ENCODE measurements at regions not wholly inside any gene's neighbourhood (a gene's known extent, or its start where the extent isn't known, plus 50 kb on each side); places are given as distances from the start of the nearest gene placed in this dataset.

DNA sequence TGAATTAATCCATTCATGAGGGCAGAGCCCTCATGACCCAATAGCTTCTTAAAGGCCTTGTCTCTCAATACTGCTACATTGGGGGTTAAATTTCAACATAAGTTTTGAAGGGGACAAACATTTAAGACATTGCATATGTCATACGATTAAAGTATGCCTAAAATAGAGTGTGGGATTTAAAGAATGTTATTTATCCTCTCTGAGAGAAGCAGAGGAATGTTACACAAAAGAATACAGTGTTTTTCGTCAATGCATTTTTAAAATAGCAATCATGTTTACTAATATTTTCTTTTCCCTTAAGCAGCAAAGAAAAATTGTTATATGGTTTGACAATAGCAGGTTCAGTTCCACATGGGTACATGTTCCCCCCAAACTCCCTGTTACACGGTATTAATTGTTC lies 363.1 kb downstream of the NUP35 start:
- Histone ChIP-seq H2AFZ (ENCODE audit: low read length, unreplicated experiment) (no peak overlapping the region), H3K79me2 (ENCODE audit: control insufficient read depth, insufficient read depth, low read length, unreplicated experiment) (no peaks in the 10 kb centered on the region), H3K4me1 (ENCODE audit: control insufficient read depth, insufficient read depth, low read length, unreplicated experiment) (no peaks in the 10 kb centered on the region), H3K36me3 (ENCODE audit: insufficient read depth, low read length) (no peaks in the 10 kb centered on the region), H3K27me3 (ENCODE audit: insufficient read depth, low read length) (no peaks in the 10 kb centered on the region), H3K4me3 (ENCODE audit: low read depth, low read length) (no peak overlapping the region), H3K27ac (ENCODE audit: low read depth, low read length) (no peak overlapping the region)

- Histone ChIP-seq H3K27ac (ENCODE audit: low read depth, low read length) (no peak overlapping the region), H3K27me3 (ENCODE audit: insufficient read depth, low read length) (no peaks in the 10 kb centered on the region), H3K4me3 (ENCODE audit: low read depth, low read length) (no peak overlapping the region), H2AFZ (ENCODE audit: low read length, unreplicated experiment) (no peak overlapping the region), H3K4me1 (ENCODE audit: control insufficient read depth, insufficient read depth, low read length, unreplicated experiment) (no peaks in the 10 kb centered on the region), H3K79me2 (ENCODE audit: control insufficient read depth, insufficient read depth, low read length, unreplicated experiment) (no peaks in the 10 kb centered on the region), H3K36me3 (ENCODE audit: insufficient read depth, low read length) (no peaks in the 10 kb centered on the region)
Measured at GRCh38 chr2:183488421-183488820, 364.2 kb downstream of the NUP35 start.

GRCh38 chr2:183490489-183490888 lies 366.2 kb downstream of the NUP35 start:
- peaks cover 4% of the 10 kb centered on the region; the same call in 1 of the 2 replicates for H3K27me3 ChIP-seq (ENCODE audit: insufficient read depth, low read length)
- H3K4me3 ChIP-seq (ENCODE audit: low read depth, low read length), result no peak overlapping the region
- no peak overlapping the region for H2AFZ ChIP-seq (ENCODE audit: low read length, unreplicated experiment)
- no peaks in the 10 kb centered on the region for H3K4me1 ChIP-seq (ENCODE audit: control insufficient read depth, insufficient read depth, low read length, unreplicated experiment)
- H3K36me3 ChIP-seq (ENCODE audit: insufficient read depth, low read length), result no peaks in the 10 kb centered on the region
- H3K27ac ChIP-seq (ENCODE audit: low read depth, low read length), result no peak overlapping the region
- H3K79me2 ChIP-seq (ENCODE audit: control insufficient read depth, insufficient read depth, low read length, unreplicated experiment), result no peaks in the 10 kb centered on the region

GRCh38 chr2:183490914-183491313 lies 366.7 kb downstream of the NUP35 start:
- Histone ChIP-seq H3K27ac (ENCODE audit: low read depth, low read length) (no peak overlapping the region), H2AFZ (ENCODE audit: low read length, unreplicated experiment) (no peak overlapping the region)

DNA sequence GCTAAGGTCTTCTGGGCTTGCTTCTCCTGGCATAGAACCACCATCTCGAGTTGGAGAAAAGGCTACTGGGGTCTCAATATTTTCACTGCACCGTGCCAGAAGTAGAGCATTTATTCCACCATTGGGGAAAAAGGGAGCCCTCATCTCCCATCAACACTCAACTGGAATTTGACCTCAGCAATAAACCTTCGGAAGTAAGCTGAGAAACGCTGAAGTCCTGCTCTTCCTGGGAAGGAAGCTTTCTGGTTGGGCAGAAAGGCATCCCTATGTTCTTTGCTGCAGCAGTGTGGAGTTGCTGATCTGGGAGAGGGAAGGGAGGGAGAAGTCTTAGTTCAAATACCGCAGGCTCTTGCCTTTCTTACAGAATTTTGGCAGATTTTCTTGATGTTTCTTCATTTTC lies 368.8 kb downstream of the NUP35 start:
- H3K27ac ChIP-seq (ENCODE audit: low read depth, low read length), result no peak overlapping the region
- peaks cover 4% of the 10 kb centered on the region; the same call in 1 of the 2 replicates for H3K27me3 ChIP-seq (ENCODE audit: insufficient read depth, low read length)
- no peak overlapping the region for H2AFZ ChIP-seq (ENCODE audit: low read length, unreplicated experiment)
- no peaks in the 10 kb centered on the region for H3K79me2 ChIP-seq (ENCODE audit: control insufficient read depth, insufficient read depth, low read length, unreplicated experiment)
- no peaks in the 10 kb centered on the region for H3K36me3 ChIP-seq (ENCODE audit: insufficient read depth, low read length)
- no peak overlapping the region for H3K4me3 ChIP-seq (ENCODE audit: low read depth, low read length)
- H3K4me1 ChIP-seq (ENCODE audit: control insufficient read depth, insufficient read depth, low read length, unreplicated experiment), result no peaks in the 10 kb centered on the region

More at GRCh38 chr2:183490914-183491313, 366.7 kb downstream of the NUP35 start:
- H3K4me1 ChIP-seq (ENCODE audit: control insufficient read depth, insufficient read depth, low read length, unreplicated experiment), result no peaks in the 10 kb centered on the region
- H3K36me3 ChIP-seq (ENCODE audit: insufficient read depth, low read length), result no peaks in the 10 kb centered on the region
- H3K79me2 ChIP-seq (ENCODE audit: control insufficient read depth, insufficient read depth, low read length, unreplicated experiment), result no peaks in the 10 kb centered on the region
- peaks cover 4% of the 10 kb centered on the region; the same call in 1 of the 2 replicates for H3K27me3 ChIP-seq (ENCODE audit: insufficient read depth, low read length)
- no peak overlapping the region for H3K4me3 ChIP-seq (ENCODE audit: low read depth, low read length)

DNA sequence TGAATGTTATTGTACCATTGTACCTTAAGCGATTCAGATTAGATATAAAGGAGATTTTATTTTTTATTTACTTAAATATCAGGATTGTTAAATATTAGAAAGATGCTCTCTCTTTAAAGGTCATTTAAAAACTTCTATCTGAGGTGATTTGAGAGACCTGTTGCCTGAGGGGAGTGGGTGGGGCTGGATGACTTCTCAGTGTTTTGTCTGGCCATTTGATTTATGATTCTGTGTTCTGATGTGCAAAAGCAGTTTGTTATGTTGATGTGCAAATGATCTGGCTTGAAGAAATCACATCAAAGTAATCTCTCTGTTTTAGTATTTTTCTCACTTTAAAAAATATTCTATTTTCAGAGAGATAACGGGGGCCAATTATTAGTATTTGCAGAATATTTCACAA lies 370.8 kb downstream of the NUP35 start:
- no peak overlapping the region for H2AFZ ChIP-seq (ENCODE audit: low read length, unreplicated experiment)
- H3K79me2 ChIP-seq (ENCODE audit: control insufficient read depth, insufficient read depth, low read length, unreplicated experiment), result no peaks in the 10 kb centered on the region
- H3K27ac ChIP-seq (ENCODE audit: low read depth, low read length), result no peak overlapping the region
- no peaks in the 10 kb centered on the region for H3K36me3 ChIP-seq (ENCODE audit: insufficient read depth, low read length)
- no peaks in the 10 kb centered on the region for H3K4me1 ChIP-seq (ENCODE audit: control insufficient read depth, insufficient read depth, low read length, unreplicated experiment)
- no peak overlapping the region for H3K4me3 ChIP-seq (ENCODE audit: low read depth, low read length)
- H3K27me3 ChIP-seq (ENCODE audit: insufficient read depth, low read length), result peaks cover 4% of the 10 kb centered on the region; the same call in 1 of the 2 replicates

GRCh38 chr2:183495589-183496267 lies 371.5 kb downstream of the NUP35 start:
- H3K27ac ChIP-seq (ENCODE audit: low read depth, low read length), result no peak overlapping the region
- no peak overlapping the region for H3K4me3 ChIP-seq (ENCODE audit: low read depth, low read length)
- H3K79me2 ChIP-seq (ENCODE audit: control insufficient read depth, insufficient read depth, low read length, unreplicated experiment), result no peaks in the 10 kb centered on the region
- no peaks in the 10 kb centered on the region for H3K4me1 ChIP-seq (ENCODE audit: control insufficient read depth, insufficient read depth, low read length, unreplicated experiment)
- H2AFZ ChIP-seq (ENCODE audit: low read length, unreplicated experiment), result no peak overlapping the region
- peaks cover 4% of the 10 kb centered on the region; the same call in 1 of the 2 replicates for H3K27me3 ChIP-seq (ENCODE audit: insufficient read depth, low read length)
- no peaks in the 10 kb centered on the region for H3K36me3 ChIP-seq (ENCODE audit: insufficient read depth, low read length)

DNA sequence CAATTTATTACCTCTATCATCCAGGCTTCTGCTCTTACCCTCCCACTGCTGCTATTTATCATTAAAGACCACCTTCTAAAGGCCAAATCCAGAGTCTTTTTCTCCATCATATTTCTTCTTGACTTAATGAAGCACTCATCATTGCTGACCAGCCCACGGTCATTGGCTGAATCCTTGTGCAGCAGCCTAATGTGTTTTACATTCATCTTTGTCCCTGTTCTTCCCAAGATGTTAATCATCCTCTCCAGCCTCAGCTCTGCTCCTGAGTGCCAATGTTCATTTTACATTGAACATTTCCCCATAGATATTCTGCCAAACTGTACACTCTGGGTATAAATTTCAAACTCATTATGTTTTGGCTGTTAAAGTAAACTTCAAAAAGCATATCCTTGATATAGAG lies 373.6 kb downstream of the NUP35 start:
- Histone ChIP-seq H3K79me2 (ENCODE audit: control insufficient read depth, insufficient read depth, low read length, unreplicated experiment) (no peaks in the 10 kb centered on the region), H3K36me3 (ENCODE audit: insufficient read depth, low read length) (no peaks in the 10 kb centered on the region), H2AFZ (ENCODE audit: low read length, unreplicated experiment) (no peak overlapping the region), H3K27ac (ENCODE audit: low read depth, low read length) (no peak overlapping the region), H3K4me3 (ENCODE audit: low read depth, low read length) (no peak overlapping the region), H3K27me3 (ENCODE audit: insufficient read depth, low read length) (peaks cover 4% of the 10 kb centered on the region; the same call in 1 of the 2 replicates), H3K4me1 (ENCODE audit: control insufficient read depth, insufficient read depth, low read length, unreplicated experiment) (no peaks in the 10 kb centered on the region)

- Histone ChIP-seq H3K79me2 (ENCODE audit: control insufficient read depth, insufficient read depth, low read length, unreplicated experiment) (no peaks in the 10 kb centered on the region), H3K4me1 (ENCODE audit: control insufficient read depth, insufficient read depth, low read length, unreplicated experiment) (no peaks in the 10 kb centered on the region), H2AFZ (ENCODE audit: low read length, unreplicated experiment) (no peak overlapping the region), H3K27me3 (ENCODE audit: insufficient read depth, low read length) (no peaks in the 10 kb centered on the region), H3K36me3 (ENCODE audit: insufficient read depth, low read length) (no peaks in the 10 kb centered on the region), H3K27ac (ENCODE audit: low read depth, low read length) (no peak overlapping the region), H3K4me3 (ENCODE audit: low read depth, low read length) (no peak overlapping the region)
Measured at GRCh38 chr2:183505911-183506310, 381.7 kb downstream of the NUP35 start.

DNA sequence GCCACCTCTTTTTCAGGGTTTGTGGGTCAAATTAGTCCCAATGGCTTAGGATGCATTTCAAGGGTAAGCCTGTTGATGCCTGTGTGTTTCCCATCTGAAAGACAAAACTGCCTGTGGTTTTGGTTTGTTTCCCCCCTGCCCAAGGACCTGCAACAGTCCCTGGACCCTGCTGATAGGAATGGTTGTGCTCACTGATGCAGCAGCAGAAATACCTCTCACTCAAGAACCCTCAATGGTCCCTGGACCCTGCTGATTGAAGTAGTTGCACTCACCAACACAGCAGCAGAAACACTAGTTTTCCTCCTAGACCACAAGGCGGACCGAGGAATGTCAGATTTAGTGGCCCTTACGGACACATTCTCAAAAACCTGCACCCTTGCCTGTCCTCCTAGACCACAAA lies 386.9 kb downstream of the NUP35 start:
- Histone ChIP-seq H3K27me3 (ENCODE audit: insufficient read depth, low read length) (no peaks in the 10 kb centered on the region), H2AFZ (ENCODE audit: low read length, unreplicated experiment) (no peak overlapping the region), H3K4me3 (ENCODE audit: low read depth, low read length) (no peak overlapping the region), H3K4me1 (ENCODE audit: control insufficient read depth, insufficient read depth, low read length, unreplicated experiment) (no peaks in the 10 kb centered on the region), H3K36me3 (ENCODE audit: insufficient read depth, low read length) (no peaks in the 10 kb centered on the region), H3K27ac (ENCODE audit: low read depth, low read length) (no peak overlapping the region), H3K79me2 (ENCODE audit: control insufficient read depth, insufficient read depth, low read length, unreplicated experiment) (no peaks in the 10 kb centered on the region)

DNA sequence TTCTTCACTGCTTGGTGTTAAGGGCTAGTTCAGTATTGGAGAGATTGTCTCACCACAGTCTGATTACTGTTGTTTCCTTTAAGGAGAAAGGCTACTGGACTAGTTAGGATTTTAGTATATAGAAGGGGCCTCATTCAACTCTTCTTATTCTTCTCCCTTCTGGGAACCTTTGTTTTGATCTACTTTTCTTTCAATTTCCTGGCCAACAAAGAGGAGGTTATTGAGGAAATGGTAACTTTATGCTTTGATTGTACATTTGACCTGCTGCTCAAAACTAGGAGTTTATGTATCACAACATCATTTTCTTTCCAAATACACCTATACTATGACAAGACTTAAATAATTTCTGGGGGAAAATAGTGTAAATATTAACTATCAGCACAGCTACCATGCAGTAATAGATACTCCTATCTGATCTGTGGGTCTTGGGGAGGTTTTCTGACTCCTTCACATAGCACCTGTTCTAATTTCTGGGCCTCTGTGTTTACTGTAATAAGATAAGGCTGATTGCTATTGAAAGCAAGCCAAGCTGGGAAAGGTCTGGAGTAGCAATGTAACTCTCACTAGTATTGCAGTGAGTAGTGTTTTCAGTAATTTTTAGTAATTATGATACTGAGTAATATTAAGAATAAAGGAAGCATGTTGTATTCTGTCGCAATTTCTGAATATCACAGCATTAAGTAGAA lies 395.3 kb downstream of the NUP35 start:
- Histone ChIP-seq H3K4me3 (ENCODE audit: low read depth, low read length) (no peak overlapping the region), H3K4me1 (ENCODE audit: control insufficient read depth, insufficient read depth, low read length, unreplicated experiment) (no peaks in the 10 kb centered on the region), H3K36me3 (ENCODE audit: insufficient read depth, low read length) (no peaks in the 10 kb centered on the region), H3K79me2 (ENCODE audit: control insufficient read depth, insufficient read depth, low read length, unreplicated experiment) (no peaks in the 10 kb centered on the region), H3K27me3 (ENCODE audit: insufficient read depth, low read length) (no peaks in the 10 kb centered on the region), H3K27ac (ENCODE audit: low read depth, low read length) (no peak overlapping the region), H2AFZ (ENCODE audit: low read length, unreplicated experiment) (no peak overlapping the region)

Measured in ACC112 (cell line).